H1 (cell line): ENCODE measurements at regions not wholly inside any gene's neighbourhood (a gene's known extent, or its start where the extent isn't known, plus 50 kb on each side); places are given as distances from the start of the nearest gene placed in this dataset.

ENCODE experiments used
- POLR2A ChIP-seq, 2 experiments: IDR thresholded peaks; 1 replicate in 1 of 2; 2 replicates in 1 of 2; pipeline ENCODE4 v1.6.1; 2011; ENCODE audit warnings: low read depth in 2 of 2, low read length in 2 of 2, mild to moderate bottlenecking in 2 of 2; ENCODE audit errors: control extremely low read depth in 1 of 2
- POLR2AphosphoS5 ChIP-seq: IDR thresholded peaks from 2 replicates; pipeline ENCODE4 v1.6.1; 2011; ENCODE audit warnings: low read depth, low read length
- RAD21 ChIP-seq, 2 experiments: IDR thresholded peaks in 1 of 2; conservative IDR thresholded peaks in 1 of 2; 2 replicates each; pipeline ENCODE4 v1.6.1; 2011; ENCODE audit warnings: low read depth in 2 of 2, low read length in 2 of 2, improper control_type of control experiment in 1 of 2, inconsistent platforms in 1 of 2, mild to moderate bottlenecking in 1 of 2, moderate library complexity in 1 of 2
- YY1 ChIP-seq: IDR thresholded peaks from 2 replicates; pipeline ENCODE4 v1.6.1; 2011; ENCODE audit warnings: low read depth, mild to moderate bottlenecking, low read length
- TF ChIP-seq, protein P1 (sequence below), 3 experiments: IDR thresholded peaks; 1 replicate in 2 of 3; 2 replicates in 1 of 3; pipeline versions ENCODE4 v1.5.1 to v1.6.1; 2011; ENCODE audit warnings: low read length in 3 of 3, mild to moderate bottlenecking in 3 of 3, inconsistent platforms in 2 of 3, low read depth in 1 of 3, moderate library complexity in 1 of 3; ENCODE audit not compliant: insufficient read depth in 1 of 3; ENCODE audit errors: control extremely low read depth in 1 of 3

DNA sequence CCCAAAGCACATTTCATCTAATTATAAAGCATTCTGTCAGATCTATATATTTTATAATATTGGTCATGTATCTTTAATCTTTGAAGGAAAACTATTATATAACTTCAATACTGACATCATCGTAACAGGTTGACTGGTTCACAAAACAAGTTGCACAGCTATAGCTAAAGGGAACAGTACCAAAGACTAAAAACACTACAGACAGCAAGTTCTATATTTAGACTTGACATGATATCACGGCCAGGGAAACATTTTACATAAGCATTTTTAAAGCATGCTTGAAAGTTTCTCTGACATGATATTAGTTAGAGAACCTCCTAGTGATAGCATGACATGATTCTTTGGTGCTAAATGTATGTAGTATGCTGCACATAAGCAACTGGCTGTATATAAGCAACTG, 182.5 kb downstream of the NDFIP2 start:
- TF ChIP-seq, protein P1, sequence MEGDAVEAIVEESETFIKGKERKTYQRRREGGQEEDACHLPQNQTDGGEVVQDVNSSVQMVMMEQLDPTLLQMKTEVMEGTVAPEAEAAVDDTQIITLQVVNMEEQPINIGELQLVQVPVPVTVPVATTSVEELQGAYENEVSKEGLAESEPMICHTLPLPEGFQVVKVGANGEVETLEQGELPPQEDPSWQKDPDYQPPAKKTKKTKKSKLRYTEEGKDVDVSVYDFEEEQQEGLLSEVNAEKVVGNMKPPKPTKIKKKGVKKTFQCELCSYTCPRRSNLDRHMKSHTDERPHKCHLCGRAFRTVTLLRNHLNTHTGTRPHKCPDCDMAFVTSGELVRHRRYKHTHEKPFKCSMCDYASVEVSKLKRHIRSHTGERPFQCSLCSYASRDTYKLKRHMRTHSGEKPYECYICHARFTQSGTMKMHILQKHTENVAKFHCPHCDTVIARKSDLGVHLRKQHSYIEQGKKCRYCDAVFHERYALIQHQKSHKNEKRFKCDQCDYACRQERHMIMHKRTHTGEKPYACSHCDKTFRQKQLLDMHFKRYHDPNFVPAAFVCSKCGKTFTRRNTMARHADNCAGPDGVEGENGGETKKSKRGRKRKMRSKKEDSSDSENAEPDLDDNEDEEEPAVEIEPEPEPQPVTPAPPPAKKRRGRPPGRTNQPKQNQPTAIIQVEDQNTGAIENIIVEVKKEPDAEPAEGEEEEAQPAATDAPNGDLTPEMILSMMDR (IDR thresholded peaks at IDR 0.05; ENCODE audit: control extremely low read depth in 1 of 3, insufficient read depth in 1 of 3, low read depth in 1 of 3, low read length in 3 of 3): no peak
- no peak for TF ChIP-seq RAD21 (IDR thresholded peaks at IDR 0.05 in 1 of 2, conservative IDR thresholded peaks at IDR 0.05 in 1 of 2; ENCODE audit: low read depth in 2 of 2, low read length in 2 of 2)
- no peak for TF ChIP-seq POLR2A (IDR thresholded peaks at IDR 0.05; ENCODE audit: control extremely low read depth in 1 of 2, low read depth in 2 of 2, low read length in 2 of 2)
- TF ChIP-seq YY1: no peak
- TF ChIP-seq POLR2AphosphoS5: no peak
